K562 (cell line): ENCODE measurements at regions not wholly inside any gene's neighbourhood (a gene's known extent, or its start where the extent isn't known, plus 50 kb on each side); places are given as distances from the start of the nearest gene placed in this dataset.

ENCODE experiments used
- FOXK1 ChIP-seq: sonication (generic); formaldehyde crosslinking; IDR thresholded peaks from 2 replicates; pipeline ENCODE4 v1.8.0; 2022; ENCODE audit warnings: missing genetic modification reagents, mild to moderate bottlenecking, borderline replicate concordance
- ZNF445 ChIP-seq: fragments of 250-450 bp; sonication (Bioruptor Pico); IDR thresholded peaks from 2 replicates; pipeline ENCODE4 v1.4.0; 2020; ENCODE audit warnings: low read depth, mild to moderate bottlenecking, moderate library complexity
- TF ChIP-seq, protein P1 (sequence below): sonication (generic); formaldehyde crosslinking; IDR thresholded peaks from 2 replicates; pipeline ENCODE4 v1.8.1; 2023; ENCODE audit warnings: mild to moderate bottlenecking, missing genetic modification reagents, moderate library complexity
- TF ChIP-seq, protein P2 (sequence below), 3 experiments: IDR thresholded peaks in 2 of 3; conservative IDR thresholded peaks in 1 of 3; 2 replicates each; pipeline ENCODE4 v1.5.1; 2011 to 2012; ENCODE audit warnings: low read length in 3 of 3, mild to moderate bottlenecking in 3 of 3, control low read depth in 2 of 3, improper control_type of control experiment in 1 of 3, inconsistent platforms in 1 of 3, low read depth in 1 of 3, mixed read lengths in 1 of 3, moderate library complexity in 1 of 3; ENCODE audit not compliant: insufficient read depth in 2 of 3

DNA sequence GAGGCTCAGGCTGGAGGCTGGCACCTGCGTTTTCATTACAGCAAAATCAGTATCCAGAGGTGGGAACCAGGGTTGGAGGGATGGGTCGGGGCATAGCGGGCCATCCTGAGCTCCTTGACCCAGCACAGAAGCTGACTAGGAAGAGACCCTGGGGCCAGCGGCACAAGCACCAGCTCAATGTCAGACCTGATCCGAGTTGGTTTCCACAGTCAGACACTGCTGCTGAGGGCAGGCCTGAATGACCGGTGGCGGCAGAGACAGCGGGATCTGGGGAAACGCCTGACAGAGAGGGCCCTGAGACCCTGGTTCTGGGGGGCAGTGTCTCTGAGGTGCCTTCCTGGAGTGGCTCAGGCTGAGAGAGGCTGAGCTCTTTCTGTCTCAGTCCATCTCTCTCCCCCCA is 162.0 kb upstream of the C1orf174 start:
- TF ChIP-seq FOXK1 (no peak), ZNF445 (CRISPR knock-in tag) (no peak)
- TF ChIP-seq, protein P1, sequence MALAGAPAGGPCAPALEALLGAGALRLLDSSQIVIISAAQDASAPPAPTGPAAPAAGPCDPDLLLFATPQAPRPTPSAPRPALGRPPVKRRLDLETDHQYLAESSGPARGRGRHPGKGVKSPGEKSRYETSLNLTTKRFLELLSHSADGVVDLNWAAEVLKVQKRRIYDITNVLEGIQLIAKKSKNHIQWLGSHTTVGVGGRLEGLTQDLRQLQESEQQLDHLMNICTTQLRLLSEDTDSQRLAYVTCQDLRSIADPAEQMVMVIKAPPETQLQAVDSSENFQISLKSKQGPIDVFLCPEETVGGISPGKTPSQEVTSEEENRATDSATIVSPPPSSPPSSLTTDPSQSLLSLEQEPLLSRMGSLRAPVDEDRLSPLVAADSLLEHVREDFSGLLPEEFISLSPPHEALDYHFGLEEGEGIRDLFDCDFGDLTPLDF = no peak
- TF ChIP-seq, protein P2, sequence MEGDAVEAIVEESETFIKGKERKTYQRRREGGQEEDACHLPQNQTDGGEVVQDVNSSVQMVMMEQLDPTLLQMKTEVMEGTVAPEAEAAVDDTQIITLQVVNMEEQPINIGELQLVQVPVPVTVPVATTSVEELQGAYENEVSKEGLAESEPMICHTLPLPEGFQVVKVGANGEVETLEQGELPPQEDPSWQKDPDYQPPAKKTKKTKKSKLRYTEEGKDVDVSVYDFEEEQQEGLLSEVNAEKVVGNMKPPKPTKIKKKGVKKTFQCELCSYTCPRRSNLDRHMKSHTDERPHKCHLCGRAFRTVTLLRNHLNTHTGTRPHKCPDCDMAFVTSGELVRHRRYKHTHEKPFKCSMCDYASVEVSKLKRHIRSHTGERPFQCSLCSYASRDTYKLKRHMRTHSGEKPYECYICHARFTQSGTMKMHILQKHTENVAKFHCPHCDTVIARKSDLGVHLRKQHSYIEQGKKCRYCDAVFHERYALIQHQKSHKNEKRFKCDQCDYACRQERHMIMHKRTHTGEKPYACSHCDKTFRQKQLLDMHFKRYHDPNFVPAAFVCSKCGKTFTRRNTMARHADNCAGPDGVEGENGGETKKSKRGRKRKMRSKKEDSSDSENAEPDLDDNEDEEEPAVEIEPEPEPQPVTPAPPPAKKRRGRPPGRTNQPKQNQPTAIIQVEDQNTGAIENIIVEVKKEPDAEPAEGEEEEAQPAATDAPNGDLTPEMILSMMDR (IDR thresholded peaks at IDR 0.05 in 2 of 3, conservative IDR thresholded peaks at IDR 0.05 in 1 of 3; ENCODE audit: insufficient read depth in 2 of 3, low read depth in 1 of 3, low read length in 3 of 3) = no peak
